Naive thymus-derived CD4-positive, alpha-beta T cell (primary cell): ENCODE measurements at regions not wholly inside any gene's neighbourhood (a gene's known extent, or its start where the extent isn't known, plus 50 kb on each side); places are given as distances from the start of the nearest gene placed in this dataset.

Experiments
- ATAC-seq: fragments of 150-1000 bp; cut with Tn5 transposase; 2 replicates; pipeline ENCODE4 v1.10.0; 2021; ENCODE audit warnings: mild to moderate bottlenecking, moderate library complexity
- CTCF ChIA-PET: fragments of 350-600 bp; sonication (Branson Sonifier 250); formaldehyde crosslinking; loops from one replicate; lab custom pipeline; 2021; ENCODE audit warnings: antibody characterized with exemption; lab: Charles Lee
- POLR2A ChIA-PET: fragments of 350-600 bp; sonication (Branson Sonifier 250); formaldehyde crosslinking; loops from one replicate; lab custom pipeline; 2021; ENCODE audit warnings: antibody characterized with exemption, inconsistent platforms; lab: Charles Lee
- DNase-seq, 9 donors: peaks; one replicate each; pipeline versions ENCODE4 v3.0.0 to v3.0.0-alpha.2; 2020 to 2022; ENCODE audit warnings: mixed read lengths in 1 of 9
- H3K27ac ChIP-seq: one replicate; pipeline ENCODE4 v1.7.0; 2013; ENCODE audit warnings: mild to moderate bottlenecking, low read depth, low read length, moderate library complexity
- H3K27me3 ChIP-seq, 2 donors: one replicate each; pipeline ENCODE4 v1.7.0; 2013; ENCODE audit warnings: low read length in 2 of 2, mild to moderate bottlenecking in 2 of 2, moderate library complexity in 2 of 2; ENCODE audit not compliant: control insufficient read depth in 2 of 2, insufficient read depth in 2 of 2
- H3K36me3 ChIP-seq, 3 experiments: 1 replicate in 2 of 3; 2 replicates in 1 of 3; pipeline ENCODE4 v1.7.0; 2013; ENCODE audit warnings: low read length in 3 of 3, mild to moderate bottlenecking in 3 of 3, moderate library complexity in 1 of 3; ENCODE audit not compliant: insufficient read depth in 3 of 3, control insufficient read depth in 2 of 3
- H3K4me1 ChIP-seq, 2 donors: one replicate each; pipeline ENCODE4 v1.7.0; 2013; ENCODE audit warnings: low read length in 2 of 2, mild to moderate bottlenecking in 2 of 2, moderate library complexity in 1 of 2; ENCODE audit not compliant: control insufficient read depth in 2 of 2, insufficient read depth in 2 of 2
- H3K4me3 ChIP-seq: 2 replicates; pipeline ENCODE4 v1.7.0; 2013; ENCODE audit warnings: mild to moderate bottlenecking, low read length
- H3K9me3 ChIP-seq, 3 experiments: 1 replicate in 2 of 3; 2 replicates in 1 of 3; pipeline ENCODE4 v1.7.0; 2013; ENCODE audit warnings: low read length in 3 of 3; ENCODE audit not compliant: control insufficient read depth in 2 of 3
- H3K27ac Mint-ChIP-seq, 9 donors: one replicate each; pipeline ENCODE4 v1.8.0; 2020 to 2022; ENCODE audit warnings: mixed read lengths in 9 of 9, mild to moderate bottlenecking in 8 of 9, moderate library complexity in 5 of 9, inconsistent platforms in 2 of 9
- H3K27me3 Mint-ChIP-seq, 5 donors: one replicate each; pipeline ENCODE4 v1.8.0; 2021 to 2022; ENCODE audit warnings: mixed read lengths in 5 of 5, mild to moderate bottlenecking in 1 of 5
- H3K36me3 Mint-ChIP-seq, 5 donors: one replicate each; pipeline ENCODE4 v1.8.0; 2020 to 2022; ENCODE audit warnings: mixed read lengths in 5 of 5, mild to moderate bottlenecking in 3 of 5, inconsistent platforms in 1 of 5
- H3K4me1 Mint-ChIP-seq, 7 donors: one replicate each; pipeline ENCODE4 v1.8.0; 2020 to 2022; ENCODE audit warnings: mixed read lengths in 7 of 7, mild to moderate bottlenecking in 3 of 7, inconsistent platforms in 1 of 7
- H3K4me3 Mint-ChIP-seq, 10 donors: one replicate each; pipeline ENCODE4 v1.8.0; 2020 to 2022; ENCODE audit warnings: mild to moderate bottlenecking in 10 of 10, mixed read lengths in 10 of 10, moderate library complexity in 6 of 10, inconsistent platforms in 2 of 10
- H3K9me3 Mint-ChIP-seq, 11 donors: one replicate each; pipeline ENCODE4 v1.8.0; 2020 to 2022; ENCODE audit warnings: mixed read lengths in 11 of 11, mild to moderate bottlenecking in 4 of 11, inconsistent platforms in 1 of 11, moderate library complexity in 1 of 11
- intact Hi-C, 2 donors: fragments of 100-400 bp; cut with micrococcal nuclease; formaldehyde crosslinking; loops; one replicate each; pipeline ENCODE4 v1.15.1; 2023

GRCh38 chr11:82676483-82677094 lies 57.1 kb downstream of the FAM181B start:
- intact Hi-C loops = no loop called here
- DNase-seq = no peak
- no peaks in the 10 kb centered on the region for H3K27me3 ChIP-seq
- no peak overlapping the region for H3K4me3 ChIP-seq
- no peak overlapping the region for H3K4me3 Mint-ChIP-seq
- H3K27ac ChIP-seq = no peak overlapping the region
- no peak for ATAC-seq
- H3K9me3 Mint-ChIP-seq = peaks cover 0 to 22% (median 5%) of the 10 kb centered on the region in 11 donors
- no peaks in the 10 kb centered on the region for H3K4me1 Mint-ChIP-seq
- no peaks in the 10 kb centered on the region for H3K4me1 ChIP-seq
- CTCF ChIA-PET = no interaction called here
- POLR2A ChIA-PET = no interaction called here
- no peaks in the 10 kb centered on the region for H3K9me3 ChIP-seq
- no peak overlapping the region for H3K27ac Mint-ChIP-seq
- H3K36me3 Mint-ChIP-seq = no peaks in the 10 kb centered on the region
- H3K36me3 ChIP-seq = no peaks in the 10 kb centered on the region
- H3K27me3 Mint-ChIP-seq = peaks cover 0 to 29% (median 15%) of the 10 kb centered on the region in 5 donors

DNA sequence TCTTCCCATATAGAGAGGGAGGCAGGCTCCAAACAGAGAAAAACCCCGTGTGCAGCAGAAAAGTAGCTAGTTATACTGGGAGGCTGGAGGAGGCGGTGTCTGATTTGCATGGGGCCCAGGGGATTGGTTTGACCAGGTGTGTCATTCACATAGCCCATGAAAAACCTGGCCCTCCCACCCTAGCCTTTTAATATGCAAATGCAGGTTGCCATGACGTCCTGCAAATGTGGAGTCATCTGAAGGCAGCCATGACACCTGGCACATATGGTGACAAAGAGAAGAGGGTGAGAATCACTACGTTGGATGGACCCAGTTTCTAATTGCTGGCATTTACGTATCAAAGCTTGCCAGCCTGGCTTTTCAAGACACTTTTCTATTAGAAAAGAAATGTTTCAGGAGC lies 57.8 kb downstream of the FAM181B start:
- Histone ChIP-seq H3K27me3 (no peaks in the 10 kb centered on the region), H3K9me3 (no peaks in the 10 kb centered on the region), H3K36me3 (no peaks in the 10 kb centered on the region), H3K4me3 (no peak overlapping the region), H3K4me1 (no peaks in the 10 kb centered on the region), H3K27ac (no peak overlapping the region)
- Mint-ChIP-seq H3K4me3 (no peak overlapping the region), H3K36me3 (no peaks in the 10 kb centered on the region), H3K27me3 (peaks cover under 1 to 29% (median 11%) of the 10 kb centered on the region in 5 donors), H3K9me3 (peaks cover 0 to 14% (median 2%) of the 10 kb centered on the region in 11 donors), H3K27ac (no peak overlapping the region), H3K4me1 (no peaks in the 10 kb centered on the region)
- DNase-seq (no peak), ATAC-seq (no peak)
- CTCF ChIA-PET = no interaction called here
- intact Hi-C loops = no loop called here
- POLR2A ChIA-PET = no interaction called here

DNA sequence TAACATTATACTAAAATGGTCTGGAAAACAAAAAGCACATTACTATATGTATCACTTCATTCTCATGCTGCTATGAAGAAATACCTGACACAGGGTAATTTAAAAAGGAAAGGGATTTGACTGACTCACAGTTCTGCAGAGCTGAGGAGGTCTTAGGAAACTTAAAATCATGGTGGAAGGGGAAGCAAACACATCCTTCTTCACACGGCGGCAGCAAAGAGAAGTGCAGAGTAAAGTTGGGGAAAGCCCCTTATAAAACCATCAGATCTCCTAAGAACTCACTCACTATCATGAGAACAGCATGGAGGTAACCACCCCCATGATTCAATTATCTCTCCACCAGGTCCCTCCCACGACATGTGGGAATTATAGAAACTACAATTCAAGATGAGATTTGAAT lies 60.0 kb downstream of the FAM181B start:
- H3K4me1 Mint-ChIP-seq = no peaks in the 10 kb centered on the region
- H3K36me3 Mint-ChIP-seq = no peaks in the 10 kb centered on the region
- ChIA-PET CTCF (no interaction called here), POLR2A (no interaction called here)
- no peak overlapping the region for H3K4me3 Mint-ChIP-seq
- Histone ChIP-seq H3K9me3 (no peaks in the 10 kb centered on the region), H3K27ac (no peak overlapping the region), H3K4me1 (no peaks in the 10 kb centered on the region), H3K27me3 (no peaks in the 10 kb centered on the region), H3K4me3 (no peak overlapping the region), H3K36me3 (no peaks in the 10 kb centered on the region)
- H3K27ac Mint-ChIP-seq = no peak overlapping the region
- ATAC-seq = peak; percentile 31
- intact Hi-C loops = no loop called here
- DNase-seq = no peak
- peaks cover 11 to 37% (median 21%) of the 10 kb centered on the region in 5 donors for H3K27me3 Mint-ChIP-seq
- peaks cover 0 to 2% (median 0%) of the 10 kb centered on the region in 11 donors for H3K9me3 Mint-ChIP-seq

GRCh38 chr11:82671451-82671850 lies 62.2 kb downstream of the FAM181B start:
- ChIA-PET CTCF (no interaction called here), POLR2A (no interaction called here)
- H3K4me3 ChIP-seq = no peak overlapping the region
- H3K36me3 ChIP-seq = no peaks in the 10 kb centered on the region
- no peaks in the 10 kb centered on the region for H3K9me3 ChIP-seq
- peaks cover 0 to 2% (median 0%) of the 10 kb centered on the region in 11 donors for H3K9me3 Mint-ChIP-seq
- H3K4me3 Mint-ChIP-seq = no peak overlapping the region
- intact Hi-C loops = no loop called here
- DNase-seq = no peak
- ATAC-seq = no peak
- no peaks in the 10 kb centered on the region for H3K4me1 ChIP-seq
- peaks cover 15 to 47% (median 25%) of the 10 kb centered on the region in 5 donors for H3K27me3 Mint-ChIP-seq
- no peak overlapping the region for H3K27ac ChIP-seq
- no peaks in the 10 kb centered on the region for H3K36me3 Mint-ChIP-seq
- no peak overlapping the region for H3K27ac Mint-ChIP-seq
- no peaks in the 10 kb centered on the region for H3K4me1 Mint-ChIP-seq
- H3K27me3 ChIP-seq = no peaks in the 10 kb centered on the region

DNA sequence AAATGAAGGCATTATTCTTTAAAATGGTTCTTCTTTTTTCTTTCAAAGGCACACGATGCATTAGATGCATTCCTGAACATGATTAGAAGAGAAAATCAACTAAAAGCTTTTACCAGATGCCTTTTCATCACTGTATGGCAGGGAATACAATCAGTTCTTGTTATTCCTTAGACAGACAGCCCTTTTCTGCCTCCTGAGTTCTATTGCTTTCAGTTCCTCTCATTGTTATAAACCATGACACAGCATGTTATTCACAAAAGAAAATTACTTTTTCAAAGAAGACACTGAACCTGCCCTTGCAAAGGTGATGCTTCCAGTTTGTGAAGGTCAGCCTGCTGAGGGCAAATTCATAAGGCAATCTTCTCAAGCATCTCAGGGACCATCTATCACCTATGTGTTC lies 70.1 kb downstream of the FAM181B start:
- Mint-ChIP-seq H3K36me3 (no peaks in the 10 kb centered on the region), H3K27ac (no peak overlapping the region), H3K9me3 (no peaks in the 10 kb centered on the region), H3K4me1 (no peaks in the 10 kb centered on the region), H3K4me3 (no peak overlapping the region), H3K27me3 (peaks cover under 1 to 27% (median 13%) of the 10 kb centered on the region in 5 donors)
- intact Hi-C loops = no loop called here
- Histone ChIP-seq H3K4me1 (no peaks in the 10 kb centered on the region), H3K27me3 (no peaks in the 10 kb centered on the region), H3K27ac (no peak overlapping the region), H3K36me3 (no peaks in the 10 kb centered on the region), H3K9me3 (no peaks in the 10 kb centered on the region), H3K4me3 (no peak overlapping the region)
- DNase-seq (no peak), ATAC-seq (no peak)
- ChIA-PET POLR2A (no interaction called here), CTCF (no interaction called here)

DNA sequence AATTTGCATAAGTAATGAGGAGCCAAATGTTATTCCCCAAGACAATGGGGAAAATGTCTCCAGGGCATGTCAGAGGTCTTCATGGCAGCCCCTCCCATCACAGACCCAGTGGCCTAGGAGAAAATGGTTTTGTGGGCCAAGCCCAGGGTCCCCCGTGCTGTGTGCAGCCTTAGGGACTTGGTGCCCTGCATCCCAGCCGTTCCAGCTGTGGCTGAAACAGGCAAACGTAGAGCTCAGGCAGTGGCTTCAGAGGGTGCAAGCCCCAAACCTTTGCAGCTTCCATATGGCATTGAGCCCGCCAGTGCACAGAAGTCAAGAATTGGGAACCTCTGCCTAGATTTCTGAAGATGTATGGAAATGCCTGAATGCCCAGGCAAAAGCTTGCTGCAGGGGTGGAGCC lies 79.9 kb downstream of the FAM181B start:
- Histone ChIP-seq H3K36me3 (no peaks in the 10 kb centered on the region), H3K27ac (no peak overlapping the region), H3K9me3 (no peaks in the 10 kb centered on the region), H3K27me3 (no peaks in the 10 kb centered on the region), H3K4me1 (no peaks in the 10 kb centered on the region), H3K4me3 (no peak overlapping the region)
- Mint-ChIP-seq H3K4me3 (no peak overlapping the region), H3K27ac (no peak overlapping the region), H3K4me1 (no peaks in the 10 kb centered on the region), H3K36me3 (no peaks in the 10 kb centered on the region), H3K9me3 (peaks cover 0 to 6% (median 0%) of the 10 kb centered on the region in 11 donors), H3K27me3 (peaks cover 3 to 45% (median 32%) of the 10 kb centered on the region in 5 donors)
- ATAC-seq (no peak), DNase-seq (no peak)
- POLR2A ChIA-PET = no interaction called here
- CTCF ChIA-PET = no interaction called here
- intact Hi-C loops = no loop called here

DNA sequence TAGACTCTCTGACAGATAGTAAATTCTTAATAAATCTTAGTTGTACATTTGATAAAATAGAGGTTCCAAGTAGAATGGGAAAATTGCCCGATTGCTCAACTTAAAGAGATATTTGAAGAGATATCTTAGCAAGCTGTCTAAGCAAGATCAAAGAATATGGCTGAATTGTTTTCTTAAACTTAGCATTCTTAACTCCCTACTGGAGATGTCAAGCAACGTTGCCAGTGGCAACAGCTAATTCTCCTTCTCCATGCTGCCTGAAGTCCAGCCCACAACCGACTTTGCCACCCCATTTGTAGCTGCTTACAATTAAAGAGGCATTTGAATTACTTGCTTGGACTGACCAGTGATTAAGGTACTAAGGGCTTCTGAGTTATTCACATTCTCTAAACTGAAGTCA lies 94.4 kb downstream of the FAM181B start:
- intact Hi-C loops = no loop called here
- Mint-ChIP-seq H3K4me3 (no peak overlapping the region), H3K4me1 (no peaks in the 10 kb centered on the region), H3K27me3 (peaks cover 5 to 64% (median 40%) of the 10 kb centered on the region in 5 donors), H3K36me3 (no peaks in the 10 kb centered on the region), H3K9me3 (peaks cover 0 to 3% (median 0%) of the 10 kb centered on the region in 11 donors), H3K27ac (no peak overlapping the region)
- ChIA-PET CTCF (no interaction called here), POLR2A (no interaction called here)
- DNase-seq (no peak), ATAC-seq (no peak)
- no peaks in the 10 kb centered on the region for H3K4me1 ChIP-seq
- no peaks in the 10 kb centered on the region for H3K36me3 ChIP-seq
- no peak overlapping the region for H3K4me3 ChIP-seq
- no peaks in the 10 kb centered on the region for H3K9me3 ChIP-seq
- no peaks in the 10 kb centered on the region for H3K27me3 ChIP-seq
- H3K27ac ChIP-seq = no peak overlapping the region
